Endothelial cell of umbilical vein (primary cell): ENCODE measurements at regions not wholly inside any gene's neighbourhood (a gene's known extent, or its start where the extent isn't known, plus 50 kb on each side); places are given as distances from the start of the nearest gene placed in this dataset.

Experiments
- BruUV-seq: library from RNA; stranded (reverse); fragments of 400-500 nt; replicated peaks from 2 replicates; lab custom pipeline; 2021; lab: Mats Ljungman, UMichigan
- CTCF ChIA-PET: fragments of 300-600, 350-600 bp; sonication (Branson Sonifier 250); formaldehyde crosslinking; loops from one replicate; lab custom pipeline; 2021; ENCODE audit warnings: antibody characterized with exemption, inconsistent platforms; lab: Charles Lee
- POLR2A ChIA-PET: fragments of 300-600, 350-600 bp; sonication (Branson Sonifier 250); formaldehyde crosslinking; loops from one replicate; lab custom pipeline; 2021; ENCODE audit warnings: antibody characterized with exemption, inconsistent platforms; lab: Charles Lee
- DNase-seq: peaks from one replicate; pipeline ENCODE4 v3.0.0-alpha.2; 2011; ENCODE audit warnings: low read depth, low spot score
- FAIRE-seq: peaks from 2 replicates; lab custom pipeline; 2011; peaks lifted over from hg19 to GRCh38; lab: Jason Lieb, UNC
- H2AFZ ChIP-seq: 2 replicates; pipeline ENCODE4 v1.6.0; 2012; ENCODE audit warnings: low read depth, low read length, control low read depth, inconsistent platforms
- H3K27ac ChIP-seq: 2 replicates; pipeline ENCODE4 v1.5.1; 2011; ENCODE audit warnings: low read depth, mild to moderate bottlenecking, control low read depth, low read length, moderate library complexity; ENCODE audit not compliant: insufficient read depth
- H3K27me3 ChIP-seq, 2 experiments: 2 replicates each; pipeline versions ENCODE4 v1.6.0 to v1.6.1; 2011; ENCODE audit warnings: low read length in 2 of 2, mixed read lengths in 1 of 2; ENCODE audit not compliant: control insufficient read depth in 2 of 2, insufficient read depth in 2 of 2
- H3K36me3 ChIP-seq, 2 experiments: 2 replicates in 1 of 2; 3 replicates in 1 of 2; pipeline ENCODE4 v1.5.1; 2011; ENCODE audit warnings: low read length in 2 of 2, mild to moderate bottlenecking in 1 of 2, moderate library complexity in 1 of 2; ENCODE audit not compliant: control insufficient read depth in 2 of 2, insufficient read depth in 2 of 2; ENCODE audit errors: extremely low read depth in 1 of 2
- H3K4me1 ChIP-seq: 3 replicates; pipeline ENCODE4 v1.5.1; 2011; ENCODE audit warnings: mild to moderate bottlenecking, low read length; ENCODE audit not compliant: control insufficient read depth, insufficient read depth; ENCODE audit errors: extremely low read depth
- H3K4me2 ChIP-seq: 2 replicates; pipeline ENCODE4 v1.6.1; 2011; ENCODE audit warnings: low read length, control low read depth, mixed read lengths; ENCODE audit not compliant: insufficient read depth
- H3K4me3 ChIP-seq, 3 experiments: fragments of 200-600 bp in 1 of 3; sonication (generic), shearing (Covaris generic) in 1 of 3; replicated peaks in 1 of 3; 2 replicates each; pipeline ENCODE4 v1.5.1; 2011 to 2016; ENCODE audit warnings: control low read depth in 3 of 3, low read length in 3 of 3, mild to moderate bottlenecking in 2 of 3, inconsistent platforms in 1 of 3, low read depth in 1 of 3, moderate library complexity in 1 of 3; ENCODE audit not compliant: insufficient read depth in 1 of 3
- H3K79me2 ChIP-seq: 2 replicates; pipeline ENCODE4 v1.6.0; 2012; ENCODE audit warnings: low read length, inconsistent platforms; ENCODE audit not compliant: control insufficient read depth, insufficient read depth
- H3K9ac ChIP-seq: replicated peaks from 2 replicates; pipeline ENCODE3; 2011; ENCODE audit warnings: low read length, control low read depth; ENCODE audit not compliant: insufficient read depth; ENCODE audit errors: extremely low read depth
- H3K9me1 ChIP-seq: replicated peaks from 3 replicates; pipeline ENCODE4 v1.6.0; 2011; ENCODE audit warnings: mild to moderate bottlenecking, low read length; ENCODE audit not compliant: control insufficient read depth, insufficient read depth; ENCODE audit errors: extremely low read depth
- H3K9me3 ChIP-seq: replicated peaks from 2 replicates; pipeline ENCODE4 v1.5.1; 2012; ENCODE audit warnings: low read length, inconsistent platforms; ENCODE audit not compliant: control insufficient read depth, insufficient read depth
- H4K20me1 ChIP-seq: replicated peaks from 2 replicates; pipeline ENCODE3; 2011; ENCODE audit warnings: mild to moderate bottlenecking, low read length; ENCODE audit not compliant: control insufficient read depth, insufficient read depth; ENCODE audit errors: extremely low read depth
- EZH2 ChIP-seq: IDR thresholded peaks from 2 replicates; pipeline ENCODE4 v1.6.1; 2012; ENCODE audit warnings: borderline replicate concordance, low read depth, mild to moderate bottlenecking, moderate library complexity, low read length, inconsistent platforms; ENCODE audit not compliant: severe bottlenecking
- FOS ChIP-seq: IDR thresholded peaks from 2 replicates; pipeline ENCODE4 v1.6.1; 2011; ENCODE audit warnings: mild to moderate bottlenecking, low read length, moderate library complexity, borderline replicate concordance; ENCODE audit not compliant: insufficient read depth
- GATA2 ChIP-seq: IDR thresholded peaks from 2 replicates; pipeline ENCODE4 v1.7.0; 2011; ENCODE audit warnings: low read depth, mild to moderate bottlenecking, moderate library complexity, mixed read lengths, low read length; ENCODE audit not compliant: insufficient read length, insufficient read depth
- JUN ChIP-seq: IDR thresholded peaks from 2 replicates; pipeline ENCODE4 v1.6.1; 2011; ENCODE audit warnings: borderline replicate concordance, low read depth; ENCODE audit not compliant: insufficient read length, insufficient read depth
- MAX ChIP-seq: IDR thresholded peaks from 2 replicates; pipeline ENCODE4 v1.6.1; 2011; ENCODE audit not compliant: insufficient read depth, insufficient read length
- MYC ChIP-seq: IDR thresholded peaks from one replicate; pipeline ENCODE4 v1.6.1; 2011; ENCODE audit warnings: mild to moderate bottlenecking, low read depth, low read length
- POLR2A ChIP-seq: IDR thresholded peaks from 2 replicates; pipeline ENCODE4 v1.6.1; 2012; ENCODE audit warnings: low read depth, mild to moderate bottlenecking, control low read depth, low read length
- POLR2AphosphoS5 ChIP-seq: IDR thresholded peaks from 2 replicates; pipeline ENCODE4 v1.6.1; 2012; ENCODE audit warnings: low read depth, mild to moderate bottlenecking, control low read depth, low read length, moderate library complexity; ENCODE audit not compliant: insufficient read depth
- dilution Hi-C: fragments of 300-500 bp; cut with MboI; formaldehyde crosslinking; loops from one replicate; pipeline ENCODE4 v1.15.0; 2019; ENCODE audit warnings: low sequenced_read_pairs; ENCODE audit not compliant: extremely low pct_ligation_motif_present
- intact Hi-C: fragments of 100-400 bp; cut with micrococcal nuclease; formaldehyde crosslinking; loops from one replicate; pipeline ENCODE4 v1.10.0; 2022
- TF ChIP-seq, protein P1 (sequence below), 2 donors: IDR thresholded peaks; 1 replicate in 1 of 2; 2 replicates in 1 of 2; pipeline ENCODE4 v1.5.1; 2011; ENCODE audit warnings: low read length in 2 of 2, mild to moderate bottlenecking in 2 of 2, moderate library complexity in 2 of 2, control low read depth in 1 of 2, inconsistent platforms in 1 of 2, low read depth in 1 of 2; ENCODE audit not compliant: insufficient read depth in 1 of 2; ENCODE audit errors: extremely low read depth in 1 of 2

- Histone ChIP-seq H3K9me1 (no peaks in the 10 kb centered on the region), H3K4me2 (no peak overlapping the region), H3K4me1 (no peaks in the 10 kb centered on the region), H4K20me1 (no peaks in the 10 kb centered on the region), H3K27ac (no peak overlapping the region), H3K79me2 (no peaks in the 10 kb centered on the region), H3K4me3 (no peak overlapping the region), H3K9me3 (no peaks in the 10 kb centered on the region), H3K9ac (no peak overlapping the region), H3K27me3 (no peaks in the 10 kb centered on the region), H2AFZ (no peak overlapping the region), H3K36me3 (no peaks in the 10 kb centered on the region)
- DNase-seq (no peak), FAIRE-seq (no peak)
- dilution Hi-C loops (no loop called here), intact Hi-C loops (no loop called here)
- TF ChIP-seq POLR2A (no peak), POLR2AphosphoS5 (no peak), MAX (no peak), JUN (no peak), GATA2 (no peak), EZH2 (no peak), MYC (no peak), FOS (no peak)
- TF ChIP-seq, protein P1, sequence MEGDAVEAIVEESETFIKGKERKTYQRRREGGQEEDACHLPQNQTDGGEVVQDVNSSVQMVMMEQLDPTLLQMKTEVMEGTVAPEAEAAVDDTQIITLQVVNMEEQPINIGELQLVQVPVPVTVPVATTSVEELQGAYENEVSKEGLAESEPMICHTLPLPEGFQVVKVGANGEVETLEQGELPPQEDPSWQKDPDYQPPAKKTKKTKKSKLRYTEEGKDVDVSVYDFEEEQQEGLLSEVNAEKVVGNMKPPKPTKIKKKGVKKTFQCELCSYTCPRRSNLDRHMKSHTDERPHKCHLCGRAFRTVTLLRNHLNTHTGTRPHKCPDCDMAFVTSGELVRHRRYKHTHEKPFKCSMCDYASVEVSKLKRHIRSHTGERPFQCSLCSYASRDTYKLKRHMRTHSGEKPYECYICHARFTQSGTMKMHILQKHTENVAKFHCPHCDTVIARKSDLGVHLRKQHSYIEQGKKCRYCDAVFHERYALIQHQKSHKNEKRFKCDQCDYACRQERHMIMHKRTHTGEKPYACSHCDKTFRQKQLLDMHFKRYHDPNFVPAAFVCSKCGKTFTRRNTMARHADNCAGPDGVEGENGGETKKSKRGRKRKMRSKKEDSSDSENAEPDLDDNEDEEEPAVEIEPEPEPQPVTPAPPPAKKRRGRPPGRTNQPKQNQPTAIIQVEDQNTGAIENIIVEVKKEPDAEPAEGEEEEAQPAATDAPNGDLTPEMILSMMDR (IDR thresholded peaks at IDR 0.05; ENCODE audit: extremely low read depth in 1 of 2, insufficient read depth in 1 of 2, low read depth in 1 of 2, low read length in 2 of 2), result no peak
- BruUV-seq, result no TSS peak
- CTCF ChIA-PET, result interaction anchor here (1.2 kb wide), 1 partner anchor 44 kb away, joined by 3 read pairs; no protein-coding TSS in a partner anchor
- POLR2A ChIA-PET, result no interaction called here
These were observed 181.2 kb upstream of the PAPPA start for GRCh38 chr9:115972362-115972761.
